ENCODE measurements at regions not wholly inside any gene's neighbourhood (a gene's known extent, or its start where the extent isn't known, plus 50 kb on each side); places are given as distances from the start of the nearest gene placed in this dataset.

GRCh38 chr6:167400482-167401138 is 75.7 kb downstream of the TTLL2 start:
- Histone ChIP-seq H3K9me3 (no peaks in the 10 kb centered on the region), H3K4me1 (no peaks in the 10 kb centered on the region), H3K27ac (no peak overlapping the region), H3K4me3 (no peak overlapping the region), H3K27me3 (peaks cover 0 to 25% of the 10 kb centered on the region in 2 donors), H3K36me3 (no peaks in the 10 kb centered on the region)
- intact Hi-C loops (cut with DNase I; ENCODE audit: low total_unique reads), result no loop called here
- no peak for DNase-seq
- TF ChIP-seq, protein P1, sequence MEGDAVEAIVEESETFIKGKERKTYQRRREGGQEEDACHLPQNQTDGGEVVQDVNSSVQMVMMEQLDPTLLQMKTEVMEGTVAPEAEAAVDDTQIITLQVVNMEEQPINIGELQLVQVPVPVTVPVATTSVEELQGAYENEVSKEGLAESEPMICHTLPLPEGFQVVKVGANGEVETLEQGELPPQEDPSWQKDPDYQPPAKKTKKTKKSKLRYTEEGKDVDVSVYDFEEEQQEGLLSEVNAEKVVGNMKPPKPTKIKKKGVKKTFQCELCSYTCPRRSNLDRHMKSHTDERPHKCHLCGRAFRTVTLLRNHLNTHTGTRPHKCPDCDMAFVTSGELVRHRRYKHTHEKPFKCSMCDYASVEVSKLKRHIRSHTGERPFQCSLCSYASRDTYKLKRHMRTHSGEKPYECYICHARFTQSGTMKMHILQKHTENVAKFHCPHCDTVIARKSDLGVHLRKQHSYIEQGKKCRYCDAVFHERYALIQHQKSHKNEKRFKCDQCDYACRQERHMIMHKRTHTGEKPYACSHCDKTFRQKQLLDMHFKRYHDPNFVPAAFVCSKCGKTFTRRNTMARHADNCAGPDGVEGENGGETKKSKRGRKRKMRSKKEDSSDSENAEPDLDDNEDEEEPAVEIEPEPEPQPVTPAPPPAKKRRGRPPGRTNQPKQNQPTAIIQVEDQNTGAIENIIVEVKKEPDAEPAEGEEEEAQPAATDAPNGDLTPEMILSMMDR (IDR thresholded peaks at IDR 0.05), result no peak

DNA sequence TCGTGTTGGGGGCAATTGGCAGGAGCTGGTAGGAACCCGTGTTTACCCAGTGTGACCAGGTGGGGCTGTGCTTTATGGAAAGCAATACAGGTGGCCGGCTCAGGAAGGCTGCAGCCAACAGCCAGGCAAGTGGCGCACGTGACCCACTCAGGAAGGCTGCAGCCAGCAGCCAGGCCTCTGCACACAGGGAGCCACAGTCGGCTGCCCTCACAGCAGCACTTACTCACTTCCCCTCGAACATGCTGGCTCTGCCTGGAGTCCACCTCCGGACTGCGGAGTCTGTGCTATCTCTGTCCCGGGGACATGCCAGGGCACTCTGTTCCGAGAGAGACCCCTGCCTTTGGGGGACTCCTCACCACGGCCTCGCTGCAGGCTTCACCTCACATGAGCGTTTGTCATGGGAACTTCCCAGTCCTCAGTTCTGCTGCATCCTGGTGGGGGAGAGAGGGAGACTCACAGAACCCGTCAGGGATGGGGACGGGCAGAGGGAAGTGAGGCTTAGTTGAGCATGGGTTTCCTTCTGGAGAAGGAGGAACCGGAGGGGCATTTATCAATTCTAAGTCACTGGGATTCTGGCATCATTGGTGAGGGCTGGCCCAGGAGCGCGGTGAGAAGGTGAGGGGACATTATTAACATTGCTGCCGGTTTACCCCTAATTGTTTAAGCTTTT is 76.8 kb downstream of the TTLL2 start:
- Histone ChIP-seq H3K9me3 (no peaks in the 10 kb centered on the region), H3K4me1 (no peaks in the 10 kb centered on the region), H3K27ac (no peak overlapping the region), H3K27me3 (peaks cover 0 to 33% of the 10 kb centered on the region in 2 donors), H3K36me3 (no peaks in the 10 kb centered on the region), H3K4me3 (no peak overlapping the region)
- TF ChIP-seq, protein P1 (IDR thresholded peaks at IDR 0.05), result no peak
- DNase-seq, result no peak
- intact Hi-C loops (cut with DNase I; ENCODE audit: low total_unique reads), result no loop called here

- intact Hi-C loops (cut with DNase I; ENCODE audit: low total_unique reads), result no loop called here
- no peaks in the 10 kb centered on the region for H3K9me3 ChIP-seq
- H3K27ac ChIP-seq, result no peak overlapping the region
- H3K36me3 ChIP-seq, result no peaks in the 10 kb centered on the region
- H3K27me3 ChIP-seq, result peaks cover 0 to 33% of the 10 kb centered on the region in 2 donors
- TF ChIP-seq, protein P1 (IDR thresholded peaks at IDR 0.05), result no peak
- H3K4me3 ChIP-seq, result no peak overlapping the region
- no peak for DNase-seq
- H3K4me1 ChIP-seq, result no peaks in the 10 kb centered on the region
Observed at GRCh38 chr6:167402195-167402686, 77.4 kb downstream of the TTLL2 start.

- Histone ChIP-seq H3K9me3 (no peaks in the 10 kb centered on the region), H3K36me3 (no peaks in the 10 kb centered on the region), H3K4me1 (no peaks in the 10 kb centered on the region), H3K4me3 (no peak overlapping the region), H3K27ac (no peak overlapping the region), H3K27me3 (peaks cover 0 to 33% of the 10 kb centered on the region in 2 donors)
- DNase-seq, result no peak
- intact Hi-C loops (cut with DNase I; ENCODE audit: low total_unique reads), result no loop called here
- TF ChIP-seq, protein P1 (IDR thresholded peaks at IDR 0.05), result no peak
Observed at GRCh38 chr6:167403427-167403826, 78.5 kb downstream of the TTLL2 start.

DNA sequence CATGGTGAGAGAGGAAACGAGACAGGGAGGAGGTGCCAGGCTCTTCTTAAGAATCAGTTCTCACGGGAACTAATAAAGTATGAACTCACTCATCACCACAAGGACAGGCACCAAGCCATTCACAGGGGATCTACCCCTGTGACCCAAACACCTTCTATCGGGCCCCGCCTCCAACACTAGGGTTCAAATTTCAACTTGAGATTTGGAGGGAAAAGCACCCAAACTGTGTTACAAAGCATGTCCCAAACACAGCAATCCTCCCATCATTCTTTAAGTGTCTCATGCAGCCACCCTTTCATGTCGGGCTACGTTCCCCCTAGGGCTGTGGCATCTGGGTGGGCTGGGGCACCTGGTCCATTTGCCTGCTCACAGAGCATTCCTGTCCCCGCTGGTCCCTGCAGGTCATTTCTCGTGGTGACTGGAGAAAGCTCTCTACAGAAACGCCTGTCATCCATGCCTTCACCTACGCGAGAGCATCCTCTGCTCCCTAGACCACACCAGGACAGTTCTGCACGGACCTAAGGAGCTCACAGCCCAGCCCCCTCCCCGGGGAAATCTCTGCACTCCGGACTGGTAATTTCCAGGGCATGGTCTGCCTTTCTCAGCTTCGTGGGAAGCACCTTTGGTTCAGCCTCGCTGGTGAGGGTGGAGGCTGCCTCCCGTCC is 79.6 kb downstream of the TTLL2 start:
- Histone ChIP-seq H3K36me3 (no peaks in the 10 kb centered on the region), H3K9me3 (no peaks in the 10 kb centered on the region), H3K27me3 (peaks cover 0 to 33% of the 10 kb centered on the region in 2 donors), H3K27ac (no peak overlapping the region), H3K4me1 (no peaks in the 10 kb centered on the region), H3K4me3 (no peak overlapping the region)
- TF ChIP-seq, protein P1 (IDR thresholded peaks at IDR 0.05), result no peak
- intact Hi-C loops (cut with DNase I; ENCODE audit: low total_unique reads), result no loop called here
- no peak for DNase-seq
